ENCODE measurements at regions not wholly inside any gene's neighbourhood (a gene's known extent, or its start where the extent isn't known, plus 50 kb on each side); places are given as distances from the start of the nearest gene placed in this dataset.

DNA sequence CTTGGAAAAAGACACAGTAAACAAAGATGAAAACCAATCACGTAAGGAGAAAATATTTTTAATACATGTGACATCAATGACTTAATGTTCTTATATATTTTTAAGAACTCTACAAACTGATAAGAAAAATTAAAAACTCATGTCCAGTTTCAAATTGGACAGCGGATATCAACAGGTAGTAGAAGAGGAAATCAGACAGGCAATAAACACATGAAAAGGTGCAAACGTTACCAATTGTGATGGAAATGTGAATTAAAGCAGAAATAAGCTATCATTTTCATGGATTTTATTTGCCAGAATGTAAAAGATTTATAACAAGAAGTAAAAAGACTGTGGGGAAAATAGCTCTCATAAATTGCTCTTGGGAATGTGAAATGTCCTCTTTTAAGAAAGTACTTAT lies 382.3 kb downstream of the DLEU7 start:
- TF ChIP-seq, protein P1, sequence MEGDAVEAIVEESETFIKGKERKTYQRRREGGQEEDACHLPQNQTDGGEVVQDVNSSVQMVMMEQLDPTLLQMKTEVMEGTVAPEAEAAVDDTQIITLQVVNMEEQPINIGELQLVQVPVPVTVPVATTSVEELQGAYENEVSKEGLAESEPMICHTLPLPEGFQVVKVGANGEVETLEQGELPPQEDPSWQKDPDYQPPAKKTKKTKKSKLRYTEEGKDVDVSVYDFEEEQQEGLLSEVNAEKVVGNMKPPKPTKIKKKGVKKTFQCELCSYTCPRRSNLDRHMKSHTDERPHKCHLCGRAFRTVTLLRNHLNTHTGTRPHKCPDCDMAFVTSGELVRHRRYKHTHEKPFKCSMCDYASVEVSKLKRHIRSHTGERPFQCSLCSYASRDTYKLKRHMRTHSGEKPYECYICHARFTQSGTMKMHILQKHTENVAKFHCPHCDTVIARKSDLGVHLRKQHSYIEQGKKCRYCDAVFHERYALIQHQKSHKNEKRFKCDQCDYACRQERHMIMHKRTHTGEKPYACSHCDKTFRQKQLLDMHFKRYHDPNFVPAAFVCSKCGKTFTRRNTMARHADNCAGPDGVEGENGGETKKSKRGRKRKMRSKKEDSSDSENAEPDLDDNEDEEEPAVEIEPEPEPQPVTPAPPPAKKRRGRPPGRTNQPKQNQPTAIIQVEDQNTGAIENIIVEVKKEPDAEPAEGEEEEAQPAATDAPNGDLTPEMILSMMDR (IDR thresholded peaks at IDR 0.05; ENCODE audit: insufficient read depth, low read length, poor library complexity, severe bottlenecking): no peak
- Histone ChIP-seq H3K4me2 (ENCODE audit: low read depth, low read length, poor library complexity, severe bottlenecking) (no peak overlapping the region), H3K9me3 (ENCODE audit: insufficient read depth, low read length) (no peaks in the 10 kb centered on the region), H3F3A (ENCODE audit: insufficient read depth) (no peaks in the 10 kb centered on the region), H3K27me3 (ENCODE audit: low read length) (no peaks in the 10 kb centered on the region), H3K36me3 (ENCODE audit: low read length) (no peaks in the 10 kb centered on the region), H3K27ac (ENCODE audit: low read depth, low read length) (no peak overlapping the region), H4K20me1 (ENCODE audit: low read depth, low read length) (no peaks in the 10 kb centered on the region), H2AFZ (ENCODE audit: low read depth, low read length, severe bottlenecking) (no peak overlapping the region), H3K9me2 (replicated peaks; ENCODE audit: insufficient read depth, low read length) (no peaks in the 10 kb centered on the region), H3K4me3 (ENCODE audit: insufficient read depth, low read length, poor library complexity, severe bottlenecking) (no peak overlapping the region), H3K9ac (ENCODE audit: low read length) (no peak overlapping the region), H3K79me2 (ENCODE audit: insufficient read depth, low read length) (no peaks in the 10 kb centered on the region)

GRCh38 chr13:50463719-50464118 lies 379.8 kb downstream of the DLEU7 start:
- Histone ChIP-seq H3K9ac (ENCODE audit: low read length) (no peak overlapping the region), H4K20me1 (ENCODE audit: low read depth, low read length) (no peaks in the 10 kb centered on the region), H3K4me2 (ENCODE audit: low read depth, low read length, poor library complexity, severe bottlenecking) (no peak overlapping the region), H3K9me3 (ENCODE audit: insufficient read depth, low read length) (no peaks in the 10 kb centered on the region), H3K27ac (ENCODE audit: low read depth, low read length) (no peak overlapping the region), H3F3A (ENCODE audit: insufficient read depth) (no peaks in the 10 kb centered on the region), H3K27me3 (ENCODE audit: low read length) (no peaks in the 10 kb centered on the region), H3K9me2 (replicated peaks; ENCODE audit: insufficient read depth, low read length) (no peaks in the 10 kb centered on the region), H3K36me3 (ENCODE audit: low read length) (no peaks in the 10 kb centered on the region), H3K79me2 (ENCODE audit: insufficient read depth, low read length) (no peaks in the 10 kb centered on the region), H3K4me3 (ENCODE audit: insufficient read depth, low read length, poor library complexity, severe bottlenecking) (no peak overlapping the region), H2AFZ (ENCODE audit: low read depth, low read length, severe bottlenecking) (no peak overlapping the region)
- no peak for TF ChIP-seq EZH2phosphoT487 (conservative IDR thresholded peaks at IDR 0.05; ENCODE audit: low read length)
- TF ChIP-seq, protein P1 (IDR thresholded peaks at IDR 0.05; ENCODE audit: insufficient read depth, low read length, poor library complexity, severe bottlenecking): no peak

DNA sequence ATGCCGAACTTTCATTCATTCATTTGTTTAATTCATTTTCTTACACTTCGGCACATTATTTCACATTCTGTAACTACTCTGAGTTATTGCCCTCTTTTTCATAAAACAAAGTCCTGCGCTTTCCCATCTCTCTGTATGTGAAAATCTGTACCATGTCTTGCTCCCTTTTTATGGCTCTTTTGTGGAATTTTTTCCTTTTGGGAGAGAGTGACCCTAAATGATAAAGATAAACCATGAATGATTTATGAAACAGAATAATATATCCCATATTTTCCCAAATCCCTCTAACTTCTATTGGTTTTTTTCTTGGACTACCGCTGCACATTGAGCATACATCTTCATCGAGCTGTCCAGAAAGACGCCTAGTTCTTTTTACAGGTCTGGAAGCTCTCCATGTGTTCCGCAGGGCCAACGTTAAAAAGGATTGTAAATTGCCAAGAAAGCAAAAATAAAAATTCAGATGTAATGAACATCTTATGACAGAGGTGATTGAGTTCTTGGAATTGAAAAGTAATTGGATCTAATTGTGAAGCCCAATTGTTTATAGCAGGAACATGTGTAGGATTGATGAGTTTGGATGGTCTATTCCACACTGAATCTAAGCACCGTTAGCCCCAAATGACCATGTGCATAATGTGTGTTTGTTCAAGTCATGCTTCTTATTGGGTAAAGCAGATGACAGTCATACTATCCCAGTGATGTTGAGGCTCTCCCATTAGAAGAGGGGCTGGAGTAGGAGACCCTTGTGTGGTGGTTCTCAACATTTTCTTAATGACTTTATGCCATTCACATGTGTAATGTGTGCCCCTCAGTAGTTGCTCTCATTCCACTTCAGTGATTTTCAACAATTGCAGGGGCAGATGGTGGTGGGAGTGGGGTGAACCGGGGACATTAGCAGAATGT lies 378.9 kb downstream of the DLEU7 start:
- Histone ChIP-seq H3K9ac (ENCODE audit: low read length) (no peak overlapping the region), H3K9me2 (replicated peaks; ENCODE audit: insufficient read depth, low read length) (no peaks in the 10 kb centered on the region), H2AFZ (ENCODE audit: low read depth, low read length, severe bottlenecking) (no peak overlapping the region), H3K27me3 (ENCODE audit: low read length) (no peaks in the 10 kb centered on the region), H4K20me1 (ENCODE audit: low read depth, low read length) (no peaks in the 10 kb centered on the region), H3K4me3 (ENCODE audit: insufficient read depth, low read length, poor library complexity, severe bottlenecking) (no peak overlapping the region), H3K36me3 (ENCODE audit: low read length) (no peaks in the 10 kb centered on the region), H3K27ac (ENCODE audit: low read depth, low read length) (no peak overlapping the region), H3K4me2 (ENCODE audit: low read depth, low read length, poor library complexity, severe bottlenecking) (no peak overlapping the region), H3K79me2 (ENCODE audit: insufficient read depth, low read length) (no peaks in the 10 kb centered on the region), H3F3A (ENCODE audit: insufficient read depth) (no peaks in the 10 kb centered on the region), H3K9me3 (ENCODE audit: insufficient read depth, low read length) (no peaks in the 10 kb centered on the region)
- TF ChIP-seq, protein P1 (IDR thresholded peaks at IDR 0.05; ENCODE audit: insufficient read depth, low read length, poor library complexity, severe bottlenecking): no peak
- no peak for TF ChIP-seq EZH2phosphoT487 (conservative IDR thresholded peaks at IDR 0.05; ENCODE audit: low read length)

Data from SU-DHL-6 (cell line).